ENCODE measurements at regions not wholly inside any gene's neighbourhood (a gene's known extent, or its start where the extent isn't known, plus 50 kb on each side); places are given as distances from the start of the nearest gene placed in this dataset.

DNA sequence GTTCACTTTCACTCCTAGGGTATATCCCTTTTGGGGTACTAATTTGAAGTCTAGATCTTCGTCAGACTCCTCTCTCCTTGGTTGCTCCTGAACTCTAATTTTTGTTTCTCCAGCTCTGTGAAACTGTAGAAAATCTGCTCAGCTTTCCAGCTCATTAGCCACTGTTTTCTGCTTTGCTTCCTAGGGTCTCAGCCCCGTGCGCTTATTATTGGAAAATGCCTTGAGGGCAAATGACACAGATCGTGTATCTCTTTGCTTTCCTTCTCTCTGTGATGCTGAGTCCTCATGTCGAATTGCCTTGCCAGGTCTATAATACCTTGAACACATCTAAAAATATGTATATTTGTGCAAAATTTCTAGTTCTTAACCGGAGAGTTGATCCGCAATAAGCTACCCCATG is 731.1 kb downstream of the EDEM1 start:
- TF ChIP-seq, protein P1, sequence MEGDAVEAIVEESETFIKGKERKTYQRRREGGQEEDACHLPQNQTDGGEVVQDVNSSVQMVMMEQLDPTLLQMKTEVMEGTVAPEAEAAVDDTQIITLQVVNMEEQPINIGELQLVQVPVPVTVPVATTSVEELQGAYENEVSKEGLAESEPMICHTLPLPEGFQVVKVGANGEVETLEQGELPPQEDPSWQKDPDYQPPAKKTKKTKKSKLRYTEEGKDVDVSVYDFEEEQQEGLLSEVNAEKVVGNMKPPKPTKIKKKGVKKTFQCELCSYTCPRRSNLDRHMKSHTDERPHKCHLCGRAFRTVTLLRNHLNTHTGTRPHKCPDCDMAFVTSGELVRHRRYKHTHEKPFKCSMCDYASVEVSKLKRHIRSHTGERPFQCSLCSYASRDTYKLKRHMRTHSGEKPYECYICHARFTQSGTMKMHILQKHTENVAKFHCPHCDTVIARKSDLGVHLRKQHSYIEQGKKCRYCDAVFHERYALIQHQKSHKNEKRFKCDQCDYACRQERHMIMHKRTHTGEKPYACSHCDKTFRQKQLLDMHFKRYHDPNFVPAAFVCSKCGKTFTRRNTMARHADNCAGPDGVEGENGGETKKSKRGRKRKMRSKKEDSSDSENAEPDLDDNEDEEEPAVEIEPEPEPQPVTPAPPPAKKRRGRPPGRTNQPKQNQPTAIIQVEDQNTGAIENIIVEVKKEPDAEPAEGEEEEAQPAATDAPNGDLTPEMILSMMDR (IDR thresholded peaks at IDR 0.05 in 8 of 11, conservative IDR thresholded peaks at IDR 0.05 in 3 of 11): no peak
- TF ChIP-seq POLR2A (IDR thresholded peaks at IDR 0.05): no peak
- no peak for TF ChIP-seq POLR2AphosphoS5 (IDR thresholded peaks at IDR 0.05)

Data from spleen (tissue), 7 donors.